MCF 10A (cell line): ENCODE measurements at regions not wholly inside any gene's neighbourhood (a gene's known extent, or its start where the extent isn't known, plus 50 kb on each side); places are given as distances from the start of the nearest gene placed in this dataset.
"Not testable (repeated sequence)": the region's sequence is repeated elsewhere in the genome, so short reads cannot be mapped to it uniquely, and the experiment has no call there.

Experiments
- BruUV-seq: library from RNA; stranded (reverse); fragments of 400-500 nt; replicated peaks from 2 replicates; lab custom pipeline; 2021; lab: Mats Ljungman, UMichigan
- CTCF ChIA-PET: fragments of 300-600 bp; sonication (Branson Sonifier 250); formaldehyde crosslinking; extraction: SDS; loops from one replicate; lab custom pipeline; 2021; ENCODE audit warnings: antibody characterized with exemption, inconsistent platforms; lab: Yijun Ruan, JAX
- POLR2A ChIA-PET: fragments of 300-600, 350-650 bp; sonication (Branson Sonifier 250); formaldehyde crosslinking; extraction: SDS; loops from one replicate; lab custom pipeline; 2020; ENCODE audit warnings: antibody characterized with exemption, inconsistent platforms; lab: Yijun Ruan, JAX
- DNase-seq: peaks from one replicate; pipeline ENCODE4 v3.0.0-alpha.2; 2018; ENCODE audit not compliant: unreplicated experiment
- H3K27ac Mint-ChIP-seq: one replicate; pipeline ENCODE4 v1.8.0; 2022; ENCODE audit warnings: mild to moderate bottlenecking, low read depth, mixed read lengths; ENCODE audit not compliant: unreplicated experiment
- H3K27me3 Mint-ChIP-seq: one replicate; pipeline ENCODE4 v1.8.0; 2022; ENCODE audit warnings: mixed read lengths; ENCODE audit not compliant: insufficient read depth, unreplicated experiment
- H3K36me3 Mint-ChIP-seq: one replicate; pipeline ENCODE4 v1.8.0; 2022; ENCODE audit warnings: mild to moderate bottlenecking, moderate library complexity, mixed read lengths; ENCODE audit not compliant: insufficient read depth, unreplicated experiment
- H3K4me1 Mint-ChIP-seq: one replicate; pipeline ENCODE4 v1.8.0; 2022; ENCODE audit warnings: mixed read lengths; ENCODE audit not compliant: insufficient read depth, unreplicated experiment
- H3K4me3 Mint-ChIP-seq: one replicate; pipeline ENCODE4 v1.8.0; 2022; ENCODE audit warnings: mild to moderate bottlenecking, moderate library complexity, mixed read lengths; ENCODE audit not compliant: unreplicated experiment
- H3K9me3 Mint-ChIP-seq: one replicate; pipeline ENCODE4 v1.8.0; 2022; ENCODE audit warnings: mixed read lengths; ENCODE audit not compliant: unreplicated experiment
- CTCF ChIP-seq: fragments of 200-600 bp; IDR thresholded peaks from one replicate; pipeline ENCODE4 v1.8.0; 2022; ENCODE audit warnings: antibody characterized with exemption, mild to moderate bottlenecking; ENCODE audit not compliant: unreplicated experiment
- intact Hi-C: fragments of 100-400 bp; cut with micrococcal nuclease; formaldehyde crosslinking; loops from 2 replicates; pipeline ENCODE4 v1.14.1; 2022

DNA sequence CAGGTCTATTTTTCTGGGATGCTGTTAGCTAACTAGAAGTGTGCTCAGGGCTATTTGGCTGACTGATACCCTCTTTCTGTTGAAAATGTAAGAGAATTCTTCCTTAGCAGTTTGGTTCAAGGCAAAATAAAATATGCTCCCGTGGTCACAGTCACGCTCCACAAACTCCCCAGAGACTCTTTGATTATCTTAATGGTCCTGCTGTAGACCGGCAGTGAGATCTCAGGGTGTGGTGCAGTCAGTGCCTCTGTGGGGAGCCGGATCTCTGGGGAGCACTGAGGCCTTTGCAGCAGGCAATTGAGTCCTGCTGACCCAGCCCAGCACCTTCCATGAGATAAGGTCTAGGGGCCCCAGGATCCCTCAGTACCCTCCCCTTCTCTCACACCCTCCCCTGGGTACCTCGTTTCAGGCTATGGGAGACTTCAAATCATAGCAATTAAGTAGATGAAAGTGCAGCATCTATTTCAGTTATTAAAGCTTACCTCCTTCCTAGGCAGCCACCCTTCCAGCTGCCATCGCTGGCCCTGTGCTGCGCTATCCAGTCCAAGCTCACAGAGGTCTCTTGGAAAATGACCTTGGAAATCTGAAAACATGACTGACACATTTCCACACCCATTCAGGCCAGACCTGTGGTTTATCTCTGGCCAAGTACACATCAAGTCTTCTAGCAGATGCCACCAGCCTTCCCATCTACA, 98.1 kb downstream of the SEC16B start:
- no TSS peak for BruUV-seq
- ChIA-PET CTCF (no interaction called here), POLR2A (no interaction called here)
- Mint-ChIP-seq H3K36me3 (no peaks in the 10 kb centered on the region), H3K4me3 (no peak overlapping the region), H3K9me3 (no peaks in the 10 kb centered on the region), H3K27ac (no peak overlapping the region), H3K27me3 (no peaks in the 10 kb centered on the region), H3K4me1 (peaks cover 9% of the 10 kb centered on the region)
- DNase-seq, result no peak
- intact Hi-C loops, result no loop called here
- TF ChIP-seq CTCF, result no peak

GRCh38 chr1:177869586-177869985, 100.3 kb downstream of the SEC16B start:
- no peak overlapping the region for H3K4me3 Mint-ChIP-seq
- no peak overlapping the region for H3K27ac Mint-ChIP-seq
- ChIA-PET CTCF (no interaction called here), POLR2A (no interaction called here)
- DNase-seq, result no peak
- no peaks in the 10 kb centered on the region for H3K9me3 Mint-ChIP-seq
- no TSS peak for BruUV-seq
- peaks cover 9% of the 10 kb centered on the region for H3K4me1 Mint-ChIP-seq
- intact Hi-C loops, result no loop called here
- TF ChIP-seq CTCF, result no peak
- H3K27me3 Mint-ChIP-seq, result no peaks in the 10 kb centered on the region
- no peaks in the 10 kb centered on the region for H3K36me3 Mint-ChIP-seq

- DNase-seq, BruUV-seq, H3K36me3 Mint-ChIP-seq, H3K4me3 Mint-ChIP-seq, intact Hi-C loops, CTCF ChIA-PET, H3K27me3 Mint-ChIP-seq, H3K9me3 Mint-ChIP-seq, POLR2A ChIA-PET, H3K27ac Mint-ChIP-seq, H3K4me1 Mint-ChIP-seq: not testable (repeated sequence)
Measured at GRCh38 chr1:177869011-177869410, 100.8 kb downstream of the SEC16B start.

DNA sequence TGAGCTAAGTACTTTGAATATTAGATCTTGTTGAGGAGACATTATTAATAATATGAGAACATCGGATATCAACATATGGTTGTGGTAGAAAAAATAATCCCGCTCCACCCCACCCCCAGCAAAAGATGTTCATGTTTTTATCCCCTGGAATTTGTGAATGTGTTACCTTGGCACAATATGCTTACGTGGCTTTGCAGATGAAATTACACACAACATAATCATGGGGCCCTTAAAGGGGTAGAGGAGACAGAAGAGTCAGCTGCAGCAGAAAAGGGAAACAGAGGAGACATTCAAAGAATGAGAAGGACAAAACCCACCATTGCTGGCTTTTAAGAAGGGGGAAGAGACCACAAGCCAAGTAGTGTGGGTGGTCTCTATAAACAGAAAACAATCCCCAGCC, 104.1 kb downstream of the SEC16B start:
- Mint-ChIP-seq H3K4me3 (no peak overlapping the region), H3K27ac (no peak overlapping the region), H3K27me3 (no peaks in the 10 kb centered on the region), H3K9me3 (no peaks in the 10 kb centered on the region), H3K36me3 (no peaks in the 10 kb centered on the region), H3K4me1 (no peaks in the 10 kb centered on the region)
- no peak for TF ChIP-seq CTCF
- POLR2A ChIA-PET, result no interaction called here
- CTCF ChIA-PET, result no interaction called here
- no TSS peak for BruUV-seq
- intact Hi-C loops, result no loop called here
- no peak for DNase-seq
